ENCODE measurements at regions not wholly inside any gene's neighbourhood (a gene's known extent, or its start where the extent isn't known, plus 50 kb on each side); places are given as distances from the start of the nearest gene placed in this dataset.

DNA sequence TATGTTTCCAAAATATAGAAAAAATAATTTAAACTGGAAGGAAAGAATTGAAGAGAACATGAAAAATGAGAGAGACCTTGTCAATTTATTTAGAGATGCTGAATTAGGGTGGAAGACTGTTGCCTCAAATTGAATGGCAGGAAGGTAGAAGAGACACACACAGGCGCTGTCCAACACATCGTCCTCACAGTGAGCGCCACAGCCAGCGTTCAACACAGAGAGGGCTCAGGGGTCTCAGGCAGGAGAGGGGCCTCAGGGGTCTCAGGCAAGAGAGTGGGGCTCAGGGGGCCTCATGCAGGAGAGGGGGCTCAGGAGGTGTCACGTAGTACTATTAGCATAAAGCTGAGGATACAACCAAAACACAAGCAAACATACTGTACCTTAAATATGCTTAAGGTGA lies 65.7 kb downstream of the TMEM18 start:
- no peak overlapping the region for H3K27ac ChIP-seq
- no peak for DNase-seq (ENCODE audit: low read depth, low spot score)

DNA sequence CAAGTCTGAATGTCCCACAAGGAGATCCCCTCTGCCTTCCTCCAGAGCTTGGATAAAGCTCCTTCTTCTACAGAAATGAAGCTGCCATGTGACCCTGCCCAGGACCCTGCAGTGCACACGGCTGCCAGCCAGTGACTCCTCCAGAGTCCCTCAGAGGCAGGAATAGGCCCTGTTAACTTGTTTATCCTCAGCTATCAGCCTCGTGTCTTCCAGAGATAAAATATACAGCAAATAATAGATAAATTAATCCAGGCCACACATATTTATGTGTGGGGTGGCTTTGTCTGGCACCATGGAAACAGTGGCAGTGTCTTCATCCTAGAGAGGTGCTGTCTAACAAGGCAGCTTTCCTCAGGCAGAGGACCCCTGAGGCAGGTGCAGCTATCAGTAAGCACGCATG lies 66.7 kb downstream of the TMEM18 start:
- no peak overlapping the region for H3K27ac ChIP-seq

DNA sequence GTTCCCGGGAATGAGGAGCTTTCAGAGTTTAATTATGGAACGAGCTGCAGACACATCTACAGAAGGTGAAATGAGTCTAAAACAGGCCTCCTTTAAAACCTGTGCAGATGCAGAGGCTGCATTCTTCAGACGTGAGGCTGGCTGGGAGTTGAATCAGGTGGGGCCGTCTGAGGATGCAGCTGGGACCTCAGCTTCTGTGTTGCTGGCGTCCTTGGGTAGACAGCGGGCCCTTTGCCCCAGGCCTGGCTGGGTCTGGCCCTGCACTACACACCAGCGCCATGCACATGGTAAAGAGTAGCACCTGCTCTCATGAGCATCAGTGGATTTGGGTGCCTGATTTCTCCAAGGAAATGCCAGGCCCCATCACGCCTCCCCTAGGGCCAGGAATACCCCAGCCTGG lies 67.3 kb downstream of the TMEM18 start:
- H3K27ac ChIP-seq: no peak overlapping the region
- DNase-seq (ENCODE audit: low read depth, low spot score): no peak

More for the DNA sequence above, 66.7 kb downstream of the TMEM18 start:
- DNase-seq (ENCODE audit: low read depth, low spot score): no peak

DNA sequence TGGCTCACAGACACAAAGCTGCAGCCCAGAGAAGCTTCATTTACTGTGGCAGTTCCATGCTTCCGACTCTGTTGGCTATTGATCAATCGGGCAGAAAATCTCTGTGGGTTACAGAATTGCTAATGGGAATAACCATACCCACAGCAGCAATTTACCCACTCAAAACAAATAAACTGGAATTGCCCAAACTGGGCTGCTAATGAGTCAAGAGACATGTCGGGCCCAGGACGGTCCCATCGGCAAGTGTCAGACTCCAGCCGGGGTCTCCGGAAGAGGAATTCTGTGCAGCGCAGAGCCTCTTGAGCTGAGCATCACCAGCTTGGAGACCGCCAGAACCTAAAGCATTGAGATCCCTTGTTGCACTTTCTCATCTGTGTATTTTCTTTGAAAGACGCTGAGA lies 67.8 kb downstream of the TMEM18 start:
- no peak for DNase-seq (ENCODE audit: low read depth, low spot score)
- no peak overlapping the region for H3K27ac ChIP-seq

DNA sequence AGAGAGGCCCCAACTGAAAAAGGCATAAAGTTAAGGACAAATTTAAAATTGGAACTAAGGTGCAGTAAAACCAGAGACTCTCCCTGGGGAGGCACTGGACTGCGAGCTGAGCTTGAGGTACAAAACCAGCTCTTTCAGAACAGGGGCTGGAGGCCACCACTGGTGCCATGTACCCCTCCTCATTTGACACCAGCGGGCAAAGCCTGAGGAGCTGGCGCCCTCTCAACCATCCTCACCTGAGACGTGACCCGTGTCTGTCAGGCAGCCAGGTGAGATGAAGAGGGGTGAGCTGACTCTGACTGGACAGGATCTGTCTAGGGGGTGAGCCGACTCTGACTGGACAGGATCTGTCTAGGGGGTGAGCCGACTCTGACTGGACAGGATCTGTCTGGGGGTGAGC lies 68.5 kb downstream of the TMEM18 start:
- no peak overlapping the region for H3K27ac ChIP-seq
- DNase-seq (ENCODE audit: low read depth, low spot score): no peak

DNA sequence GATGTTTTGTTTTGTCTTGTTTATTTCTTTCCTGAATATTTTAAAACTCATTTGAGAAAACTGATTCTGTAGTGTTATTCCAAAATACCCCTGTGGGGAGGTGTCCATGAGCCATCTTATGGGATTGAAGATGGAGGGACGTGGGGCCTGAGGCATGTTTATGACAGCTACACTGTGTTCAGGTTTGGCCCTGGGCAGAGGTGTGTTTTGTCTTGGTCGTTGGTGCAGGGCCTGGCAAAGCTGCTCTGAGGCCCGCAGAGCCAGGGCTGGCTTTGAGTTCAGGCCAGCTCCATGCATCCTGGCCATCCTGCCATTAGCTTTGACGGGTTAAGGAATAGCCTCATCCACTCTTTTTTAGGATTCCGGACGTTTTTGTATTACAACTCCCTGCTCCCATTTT lies 68.9 kb downstream of the TMEM18 start:
- H3K27ac ChIP-seq: no peak overlapping the region
- DNase-seq (ENCODE audit: low read depth, low spot score): no peak

DNA sequence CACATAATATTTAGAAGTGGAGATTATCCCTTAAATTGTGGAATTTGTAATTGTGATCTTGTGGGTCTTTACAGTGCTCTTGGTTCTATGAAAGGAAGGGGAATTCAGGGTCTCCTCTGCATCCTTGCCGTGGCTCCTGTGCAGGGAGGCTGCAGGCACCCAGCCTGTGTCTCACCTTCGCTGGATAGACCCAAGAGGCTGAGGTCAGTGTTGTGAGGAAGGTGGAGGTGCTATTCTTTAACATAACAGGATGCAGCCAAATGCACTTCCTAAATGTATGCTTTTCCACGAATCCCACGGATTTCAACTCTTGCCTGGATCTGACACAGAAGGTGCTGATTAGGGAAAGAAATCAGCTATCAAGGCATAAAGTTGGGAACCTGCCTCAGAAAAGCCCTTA lies 69.5 kb downstream of the TMEM18 start:
- DNase-seq (ENCODE audit: low read depth, low spot score): no peak
- no peak overlapping the region for H3K27ac ChIP-seq

DNA sequence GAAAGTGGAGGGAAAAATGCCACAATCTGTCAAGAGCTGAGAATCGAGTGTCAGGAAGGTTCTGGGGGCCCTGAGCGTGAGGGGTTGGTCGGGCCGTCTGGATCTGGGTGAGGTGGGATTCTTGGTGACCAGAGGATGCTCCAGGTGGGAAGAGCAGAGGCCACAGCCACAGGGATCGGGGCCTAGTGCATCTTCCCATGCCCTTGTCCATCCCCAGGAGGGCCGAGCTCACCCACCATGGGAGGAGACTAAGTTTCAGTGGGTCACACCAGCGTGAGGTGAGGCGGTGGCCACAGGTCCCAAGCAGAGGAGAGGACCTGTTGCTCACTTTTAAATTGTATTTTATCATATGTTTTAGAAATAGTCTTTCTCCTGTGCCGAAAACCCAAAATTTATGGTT lies 70.0 kb downstream of the TMEM18 start:
- no peak for DNase-seq (ENCODE audit: low read depth, low spot score)

DNA sequence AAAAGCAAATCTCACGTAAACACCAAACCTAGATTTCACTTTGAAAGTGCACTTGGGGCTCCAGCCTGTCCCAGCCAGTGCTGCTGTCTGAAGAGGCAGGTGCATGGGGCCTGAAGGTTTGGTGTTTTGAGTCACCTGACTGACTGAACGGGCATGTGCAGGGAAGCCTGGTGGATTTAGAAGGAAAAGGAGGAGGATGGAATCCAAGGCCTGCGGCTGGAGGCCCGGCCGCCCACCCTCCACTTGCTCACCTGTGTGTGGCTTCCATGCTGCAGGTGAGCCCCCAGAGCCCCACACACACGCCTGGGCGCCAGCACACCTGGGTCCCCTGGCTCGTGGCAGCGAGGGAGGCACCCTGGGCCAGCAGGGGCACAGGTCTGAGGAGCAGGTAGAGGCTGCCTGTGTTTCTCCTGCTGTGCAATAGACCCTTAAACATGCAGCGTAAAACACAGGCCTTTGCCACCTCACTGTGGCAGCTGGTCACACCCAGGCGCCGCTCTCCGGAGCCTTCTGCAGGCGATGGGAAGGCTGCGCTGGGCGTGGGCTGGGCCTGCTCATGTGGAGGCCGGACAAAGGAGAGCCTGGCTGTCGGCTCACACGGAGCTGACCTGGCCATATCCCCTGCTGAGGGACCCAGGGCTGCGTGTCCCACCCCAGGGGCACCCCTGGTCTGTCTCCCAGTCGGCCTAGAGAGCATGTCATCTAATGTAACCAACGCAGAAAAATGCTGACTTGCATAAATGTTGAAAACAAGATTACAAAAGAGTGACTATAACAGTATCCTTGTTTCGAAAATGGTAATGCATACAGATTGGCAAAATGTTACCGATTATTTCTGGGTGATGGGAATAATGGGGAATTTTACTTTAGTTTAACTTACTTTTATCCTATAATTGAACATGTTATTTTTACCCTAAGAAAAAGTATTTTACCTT lies 71.3 kb downstream of the TMEM18 start:
- no peak for DNase-seq (ENCODE audit: low read depth, low spot score)
- H3K27ac ChIP-seq: no peak overlapping the region

More for the DNA sequence above, 70.0 kb downstream of the TMEM18 start:
- no peak overlapping the region for H3K27ac ChIP-seq

DNA sequence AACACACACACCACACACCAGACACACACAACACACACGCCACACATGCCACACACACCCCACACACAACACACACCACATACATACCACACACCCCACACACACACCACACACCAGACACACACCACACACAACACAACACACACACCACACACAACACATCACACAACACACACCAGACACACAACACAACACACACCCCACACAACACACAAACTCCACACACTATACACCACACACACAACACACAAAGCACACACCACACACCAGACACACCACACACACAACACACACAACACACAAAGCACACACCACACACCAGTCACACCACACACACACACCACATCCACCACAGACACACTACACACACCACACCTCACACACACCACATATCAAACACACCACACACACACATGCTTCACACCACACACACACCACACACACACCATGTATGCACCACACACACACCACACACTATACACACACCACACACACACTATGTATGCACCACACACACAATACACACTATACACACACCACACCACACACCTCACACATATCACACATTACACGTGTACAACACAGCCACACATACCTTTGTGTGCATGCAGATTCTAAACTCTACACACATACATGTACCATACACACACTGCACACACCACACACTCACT lies 72.2 kb downstream of the TMEM18 start:
- DNase-seq (ENCODE audit: low read depth, low spot score): no peak
- no peak overlapping the region for H3K27ac ChIP-seq

DNA sequence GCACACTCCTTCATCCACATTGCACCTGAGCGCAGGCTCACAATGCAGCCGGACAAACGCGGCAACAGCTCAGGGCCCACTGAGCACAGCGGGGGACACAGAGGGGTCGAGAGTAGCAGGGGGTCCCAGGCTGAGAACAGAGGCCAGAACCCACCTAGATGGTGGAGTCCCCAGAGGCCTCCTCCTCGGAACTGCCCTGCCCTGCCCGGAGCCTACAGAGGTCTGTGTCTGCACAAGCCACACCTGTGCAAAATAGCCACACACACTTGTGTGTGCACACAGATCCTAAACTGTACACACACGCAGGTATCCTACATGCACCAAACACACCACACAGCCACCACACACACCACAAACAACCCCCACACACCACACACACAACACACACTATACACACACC lies 72.8 kb downstream of the TMEM18 start:
- no peak overlapping the region for H3K27ac ChIP-seq
- no peak for DNase-seq (ENCODE audit: low read depth, low spot score)

DNA sequence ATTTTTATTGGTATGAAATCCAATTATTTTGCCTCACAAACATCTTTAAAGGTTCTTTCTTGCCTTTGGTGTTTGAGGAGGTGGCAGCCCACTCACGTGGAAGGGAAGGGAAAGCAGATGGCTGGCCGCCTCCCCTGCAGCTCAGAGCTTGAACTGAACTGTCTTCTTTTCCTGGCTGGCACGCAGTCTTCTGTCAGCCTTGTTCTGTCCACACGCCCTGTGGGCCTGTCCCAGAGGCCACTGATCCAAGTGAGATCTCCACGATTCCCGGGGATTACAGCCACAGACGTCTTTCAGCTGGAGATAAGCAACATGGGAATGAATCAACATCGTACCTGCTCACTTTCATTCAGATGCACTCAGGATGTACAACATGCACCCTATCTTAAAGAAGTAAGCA lies 73.3 kb downstream of the TMEM18 start:
- no peak overlapping the region for H3K27ac ChIP-seq
- no peak for DNase-seq (ENCODE audit: low read depth, low spot score)

DNA sequence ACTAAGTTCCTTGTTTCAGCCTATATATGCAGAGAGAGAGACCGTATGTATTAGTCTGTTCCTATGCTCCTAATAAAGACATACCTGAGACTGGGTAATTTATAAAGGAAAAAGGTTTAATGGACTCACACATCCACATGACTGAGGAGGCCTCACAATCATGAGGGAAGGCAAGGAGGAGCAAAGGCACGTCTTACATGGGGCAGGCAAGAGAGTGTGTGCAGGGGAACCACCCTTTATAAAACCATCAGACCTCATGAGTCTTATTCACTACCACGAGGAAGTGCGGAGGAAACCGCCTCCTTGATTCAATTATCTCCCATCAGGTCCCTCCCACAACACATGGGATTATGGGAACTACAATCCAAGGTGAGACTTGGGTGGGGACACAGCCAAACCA lies 73.8 kb downstream of the TMEM18 start:
- H3K27ac ChIP-seq: no peak overlapping the region
- no peak for DNase-seq (ENCODE audit: low read depth, low spot score)

DNA sequence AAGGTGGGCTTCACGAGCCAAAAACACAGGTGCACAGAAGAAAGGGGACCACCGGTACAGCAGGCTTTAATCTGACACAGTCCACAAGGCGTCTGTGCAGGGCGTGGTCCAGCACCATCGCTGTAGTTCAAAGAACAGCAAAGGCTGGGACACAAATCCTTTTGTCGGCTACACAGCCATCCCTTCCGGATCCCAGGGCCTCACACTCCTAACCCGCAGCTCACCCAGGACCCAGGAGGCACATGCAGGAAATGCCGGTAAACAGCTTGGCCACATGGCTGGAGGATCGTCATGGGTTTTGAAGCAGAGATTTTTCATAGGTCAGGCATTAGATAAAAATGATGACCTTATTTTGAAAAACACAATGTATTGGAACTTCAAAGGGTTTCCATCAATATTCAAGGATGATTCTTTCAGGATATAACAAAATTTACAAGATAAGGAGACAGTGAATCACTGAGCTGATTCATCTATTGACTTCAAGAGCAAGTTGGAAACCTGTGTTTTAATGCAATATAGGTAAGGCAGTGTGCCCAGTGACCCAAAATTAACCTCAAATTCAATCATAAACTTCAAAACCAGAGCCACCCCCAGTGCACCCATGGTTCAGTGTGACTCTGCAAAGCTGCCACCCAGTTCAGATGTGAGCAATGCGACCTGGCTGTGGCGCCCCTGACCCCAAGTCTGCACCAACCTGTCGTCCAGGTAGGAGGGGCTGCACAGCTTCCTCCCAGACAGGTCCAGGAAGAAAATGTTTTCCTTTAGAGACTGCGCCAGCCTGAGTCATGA lies 74.4 kb downstream of the TMEM18 start:
- no peak overlapping the region for H3K27ac ChIP-seq
- no peak for DNase-seq (ENCODE audit: low read depth, low spot score)

DNA sequence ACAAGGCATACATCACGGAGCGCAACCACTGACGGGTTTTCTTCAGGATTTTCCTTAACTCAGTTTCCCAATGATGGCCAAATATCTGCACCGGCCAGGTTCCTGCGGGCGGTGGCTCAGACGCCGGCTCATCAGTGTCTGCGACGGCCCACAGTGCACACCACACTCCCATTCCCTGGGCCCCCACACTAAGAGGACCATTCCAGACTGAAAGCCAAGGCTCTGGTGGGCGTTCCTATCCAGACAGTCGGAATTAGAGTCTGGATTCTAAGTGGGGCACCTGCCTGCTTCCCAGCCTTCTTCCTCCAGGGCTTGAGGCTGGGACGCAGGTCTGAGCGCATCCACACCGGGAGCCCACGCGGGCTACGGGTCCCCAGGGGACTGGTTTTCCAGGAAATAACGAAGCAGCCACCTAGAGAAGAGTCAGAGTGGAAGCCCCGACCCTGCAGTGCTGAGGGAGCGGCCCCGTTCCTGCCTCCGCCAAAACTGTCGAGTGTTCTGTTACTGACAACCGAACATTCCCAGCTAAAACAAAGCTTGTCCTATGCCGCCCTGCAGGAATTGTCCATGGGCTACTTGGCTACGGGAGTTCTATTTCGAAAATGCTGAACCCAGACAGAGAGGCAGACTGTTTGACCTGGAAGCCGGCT lies 75.3 kb downstream of the TMEM18 start:
- no peak for DNase-seq (ENCODE audit: low read depth, low spot score)
- H3K27ac ChIP-seq: no peak overlapping the region

DNA sequence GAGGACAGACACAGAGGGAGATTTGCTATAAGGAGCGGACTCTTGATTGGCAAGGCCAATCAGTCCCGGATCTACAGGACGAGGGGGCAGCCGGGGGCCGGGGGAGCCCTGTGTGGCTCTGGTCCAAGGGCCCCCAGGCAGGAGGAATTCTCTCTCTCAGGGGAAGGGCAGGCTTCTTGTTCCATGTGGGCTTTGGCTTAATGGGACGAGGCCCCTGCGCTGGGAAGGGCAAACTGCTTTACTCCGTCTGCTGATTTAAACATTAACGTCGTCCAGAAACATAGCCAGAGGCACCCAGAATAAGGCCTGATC lies 75.9 kb downstream of the TMEM18 start:
- DNase-seq (ENCODE audit: low read depth, low spot score): no peak
- no peak overlapping the region for H3K27ac ChIP-seq

DNA sequence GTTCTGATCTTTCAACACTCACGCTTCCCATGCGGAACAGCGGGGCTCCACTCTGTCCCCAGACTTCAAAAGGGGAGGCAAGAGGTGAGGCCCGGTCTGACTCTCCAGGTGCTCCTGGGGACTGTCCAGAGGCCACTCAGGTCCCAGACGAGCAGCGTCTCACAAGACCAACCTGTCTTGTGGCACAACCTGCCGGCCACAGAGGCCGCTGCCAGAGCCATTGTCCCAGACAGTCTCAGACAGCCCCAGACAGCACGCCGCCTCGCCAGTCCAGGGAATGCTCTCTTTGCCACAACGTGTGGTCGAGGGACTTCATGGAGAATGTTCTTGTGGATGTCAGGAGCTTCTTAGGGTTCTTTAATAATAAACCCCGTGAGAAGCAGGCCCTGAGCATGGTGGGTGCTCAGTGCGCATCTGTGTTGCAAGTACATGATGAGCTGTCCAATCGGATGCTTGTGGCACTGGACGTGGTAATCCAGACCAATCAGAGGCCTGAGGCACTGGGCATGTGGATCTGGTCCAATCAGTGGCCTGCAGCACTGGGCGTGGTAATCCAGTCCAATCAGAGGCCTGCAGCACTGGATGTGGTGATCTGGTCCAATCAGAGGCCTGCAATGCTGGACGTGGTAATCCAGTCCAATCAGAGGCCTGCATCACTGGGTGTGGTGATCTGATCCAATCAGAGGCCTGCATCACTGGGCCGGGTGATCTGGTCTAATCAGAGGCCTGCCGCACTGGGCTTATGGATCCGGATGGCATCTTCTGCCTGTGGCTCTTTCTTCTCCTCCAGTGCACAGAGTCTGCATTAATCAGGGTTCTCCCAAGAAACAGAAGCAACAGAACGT lies 76.4 kb downstream of the TMEM18 start:
- no peak overlapping the region for H3K27ac ChIP-seq
- no peak for DNase-seq (ENCODE audit: low read depth, low spot score)

DNA sequence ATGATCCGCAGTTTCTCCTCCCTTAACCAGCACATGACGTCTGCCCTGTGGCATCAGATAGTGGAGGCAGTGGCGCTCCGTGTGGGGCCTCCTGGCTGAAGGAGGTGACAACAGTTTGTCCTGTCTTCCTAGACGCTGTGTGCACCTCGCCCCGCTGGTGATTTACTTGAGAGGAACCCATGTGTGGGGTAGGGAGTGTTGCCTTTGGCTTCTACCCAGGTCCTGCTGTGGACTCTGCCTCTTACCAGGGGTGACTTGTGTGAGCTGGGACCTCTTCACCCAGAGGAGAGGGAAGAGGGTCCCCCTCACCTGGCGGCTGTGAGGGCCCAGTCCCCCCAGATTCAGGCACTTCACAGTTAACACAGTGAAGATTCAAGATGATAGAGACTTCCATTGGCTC lies 77.6 kb downstream of the TMEM18 start:
- no peak overlapping the region for H3K27ac ChIP-seq
- DNase-seq (ENCODE audit: low read depth, low spot score): no peak

DNA sequence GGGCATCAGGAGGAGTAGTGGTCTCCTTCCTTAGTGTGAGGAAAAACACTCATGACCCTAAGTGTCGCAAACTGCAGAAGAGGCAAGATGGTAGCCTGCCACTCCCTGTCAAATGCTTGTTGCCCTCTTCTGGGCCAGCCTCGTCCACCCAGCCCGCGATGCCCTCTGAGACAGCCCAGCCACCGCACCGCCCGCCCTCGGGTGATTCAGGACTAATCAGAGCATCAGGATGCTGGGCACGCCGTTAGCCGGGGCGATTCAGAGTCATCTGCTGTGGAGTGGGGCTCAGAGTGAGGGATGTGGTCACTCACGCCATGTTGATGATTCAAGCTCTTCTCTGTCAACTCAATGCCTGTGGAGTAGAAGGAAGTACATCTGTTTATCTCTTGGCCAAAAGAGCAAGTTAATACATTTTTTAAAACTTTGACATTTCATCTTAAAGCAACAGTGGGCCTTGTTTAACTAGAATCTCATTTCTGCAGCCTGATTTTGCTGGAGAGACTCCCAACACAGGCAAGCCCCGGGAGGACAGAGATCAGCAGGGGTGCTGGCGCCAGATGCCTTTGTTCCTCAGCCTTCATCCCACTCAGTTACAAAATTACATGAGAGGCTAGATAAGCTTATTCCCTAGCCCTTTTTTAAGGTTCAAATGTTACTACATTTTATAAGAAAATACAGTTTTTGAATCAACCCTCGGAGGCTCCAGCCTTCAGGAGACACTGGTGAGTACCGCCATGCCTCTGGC lies 79.0 kb downstream of the TMEM18 start:
- H3K27ac ChIP-seq: no peak overlapping the region
- no peak for DNase-seq (ENCODE audit: low read depth, low spot score)
